T47D (cell line): ENCODE measurements at regions not wholly inside any gene's neighbourhood (a gene's known extent, or its start where the extent isn't known, plus 50 kb on each side); places are given as distances from the start of the nearest gene placed in this dataset.
A peak's percentile ranks its signal among the peaks of the same experiment; 100 is the strongest.
"Not testable (repeated sequence)": the region's sequence is repeated elsewhere in the genome, so short reads cannot be mapped to it uniquely, and the experiment has no call there.

ENCODE experiments used
- DNase-seq, 2 experiments: peaks; one replicate each; pipeline versions ENCODE4 v3.0.0 to v3.0.0-alpha.2; 2011 to 2012; ENCODE audit warnings: low read depth in 1 of 2, low spot score in 1 of 2
- JUND ChIP-seq: IDR thresholded peaks from 2 replicates; pipeline ENCODE4 v1.6.1; 2012; ENCODE audit warnings: low read depth
- in situ Hi-C: cut with HindIII; loops from 2 replicates; pipeline ENCODE4 v1.10.0; 2016; ENCODE audit warnings: low sequenced_read_pairs, low pct_unique_long_range_greater_than_20kb

GRCh38 chr3:72657666-72658065 lies 190.6 kb downstream of the SHQ1 start:
- DNase-seq = no peak
- in situ Hi-C loops = no loop called here
- TF ChIP-seq JUND = no peak

- no peak for TF ChIP-seq JUND
- no peak for DNase-seq
- in situ Hi-C loops = no loop called here
Observed at GRCh38 chr3:72655723-72656122, 192.5 kb downstream of the SHQ1 start.

- peak; percentile 26 to 41 for DNase-seq
- no peak for TF ChIP-seq JUND
- in situ Hi-C loops = no loop called here
Observed at GRCh38 chr3:72655131-72655551, 193.1 kb downstream of the SHQ1 start.

- no peak for DNase-seq
- TF ChIP-seq JUND = no peak
- in situ Hi-C loops = no loop called here
Observed at GRCh38 chr3:72652395-72652794, 195.8 kb downstream of the SHQ1 start.

- no peak for DNase-seq
- no peak for TF ChIP-seq JUND
- in situ Hi-C loops = no loop called here
Observed at GRCh38 chr3:72651498-72651897, 196.7 kb downstream of the SHQ1 start.

GRCh38 chr3:72646263-72646662 lies 202.0 kb downstream of the SHQ1 start:
- in situ Hi-C loops = no loop called here

GRCh38 chr3:72643635-72644034 lies 204.6 kb downstream of the SHQ1 start:
- in situ Hi-C loops, DNase-seq: not testable (repeated sequence)

More at GRCh38 chr3:72646263-72646662, 202.0 kb downstream of the SHQ1 start:
- DNase-seq = no peak
- no peak for TF ChIP-seq JUND

GRCh38 chr3:72641684-72642083 lies 206.6 kb downstream of the SHQ1 start:
- DNase-seq = no peak
- no peak for TF ChIP-seq JUND
- in situ Hi-C loops = no loop called here

GRCh38 chr3:72641072-72641471 lies 207.2 kb downstream of the SHQ1 start:
- in situ Hi-C loops = no loop called here
- no peak for TF ChIP-seq JUND
- peak in 1 of 2 experiments; percentile 16 for DNase-seq

GRCh38 chr3:72636969-72637597 lies 211.2 kb downstream of the SHQ1 start:
- in situ Hi-C loops = no loop called here
- TF ChIP-seq JUND = no peak
- DNase-seq = no peak

- no peak for TF ChIP-seq JUND
- DNase-seq = no peak
- in situ Hi-C loops = no loop called here
Observed at GRCh38 chr3:72635551-72635950, 212.7 kb downstream of the SHQ1 start.

GRCh38 chr3:72634128-72634527 lies 214.1 kb downstream of the SHQ1 start:
- TF ChIP-seq JUND = no peak
- DNase-seq = no peak
- in situ Hi-C loops = no loop called here

- no peak for DNase-seq
- in situ Hi-C loops = no loop called here
- no peak for TF ChIP-seq JUND
Observed at GRCh38 chr3:72633534-72633933, 214.7 kb downstream of the SHQ1 start.

- TF ChIP-seq JUND = no peak
- in situ Hi-C loops = no loop called here
Observed at GRCh38 chr3:72633121-72633520, 215.1 kb downstream of the SHQ1 start.

More at GRCh38 chr3:72633121-72633520, 215.1 kb downstream of the SHQ1 start:
- DNase-seq = no peak
